Liver (tissue), 3 donors: ENCODE measurements at regions not wholly inside any gene's neighbourhood (a gene's known extent, or its start where the extent isn't known, plus 50 kb on each side); places are given as distances from the start of the nearest gene placed in this dataset.

ENCODE experiments used
- CTCF ChIP-seq: fragments of 150-350 bp; IDR thresholded peaks from 2 replicates; pipeline ENCODE4 v1.5.1; 2017; ENCODE audit warnings: improper control_type of control experiment, low read depth, low read length; ENCODE audit not compliant: missing input control
- EGR1 ChIP-seq, 2 donors: IDR thresholded peaks; 2 replicates each; pipeline ENCODE4 v1.6.1; 2016 to 2018; ENCODE audit warnings: antibody characterized with exemption in 2 of 2, low read depth in 2 of 2
- MAX ChIP-seq: IDR thresholded peaks from 2 replicates; pipeline ENCODE4 v1.6.1; 2016; ENCODE audit warnings: antibody characterized with exemption
- REST ChIP-seq: IDR thresholded peaks from 2 replicates; pipeline ENCODE4 v1.6.1; 2016; ENCODE audit warnings: antibody characterized with exemption, mild to moderate bottlenecking
- SP1 ChIP-seq: IDR thresholded peaks from 2 replicates; pipeline ENCODE4 v1.6.1; 2018; ENCODE audit warnings: antibody characterized with exemption, mild to moderate bottlenecking
- ZBTB33 ChIP-seq: IDR thresholded peaks from 2 replicates; pipeline ENCODE4 v1.6.1; 2016; ENCODE audit warnings: antibody characterized with exemption
- donor health status: healthy.
- donor health status: healthy.

GRCh38 chr17:74123350-74123749 lies 80.1 kb upstream of the RPL38 start:
- no peak for TF ChIP-seq CTCF
- no peak for TF ChIP-seq EGR1 (IDR thresholded peaks at IDR 0.05; ENCODE audit: low read depth in 2 of 2)
- TF ChIP-seq MAX, result no peak
- TF ChIP-seq SP1, result no peak
- no peak for TF ChIP-seq REST
- no peak for TF ChIP-seq ZBTB33
